GM12874 (cell line): ENCODE measurements at regions not wholly inside any gene's neighbourhood (a gene's known extent, or its start where the extent isn't known, plus 50 kb on each side); places are given as distances from the start of the nearest gene placed in this dataset.

Experiments
- CTCF ChIP-seq: IDR thresholded peaks from 2 replicates; pipeline ENCODE4 v1.5.1; 2011; ENCODE audit warnings: low read depth, mild to moderate bottlenecking, control low read depth, low read length, moderate library complexity; ENCODE audit not compliant: insufficient read depth

- TF ChIP-seq CTCF = no peak
Observed at GRCh38 chr6:80501636-80502035, 395.2 kb downstream of the BCKDHB start.

GRCh38 chr6:80489911-80490635 lies 383.6 kb downstream of the BCKDHB start:
- no peak for TF ChIP-seq CTCF

- TF ChIP-seq CTCF = no peak
Observed at GRCh38 chr6:80488190-80488589, 381.7 kb downstream of the BCKDHB start.

GRCh38 chr6:80482056-80482455 lies 375.6 kb downstream of the BCKDHB start:
- no peak for TF ChIP-seq CTCF

- no peak for TF ChIP-seq CTCF
Observed at GRCh38 chr6:80480421-80481157, 374.1 kb downstream of the BCKDHB start.

- no peak for TF ChIP-seq CTCF
Observed at GRCh38 chr6:80478030-80478429, 371.6 kb downstream of the BCKDHB start.

GRCh38 chr6:80477591-80477990 lies 371.1 kb downstream of the BCKDHB start:
- TF ChIP-seq CTCF = no peak
